Astrocyte of the cerebellum (primary cell): ENCODE measurements at regions not wholly inside any gene's neighbourhood (a gene's known extent, or its start where the extent isn't known, plus 50 kb on each side); places are given as distances from the start of the nearest gene placed in this dataset.

ENCODE experiments used
- DNase-seq: peaks from one replicate; pipeline ENCODE4 v3.0.0-alpha.2; 2011; ENCODE audit warnings: low read depth
- H3K4me3 ChIP-seq: 2 replicates; pipeline ENCODE4 v1.5.1; 2011; ENCODE audit warnings: mild to moderate bottlenecking, low read depth, low read length, moderate library complexity
- in situ Hi-C: cut with HindIII; loops from 2 replicates; pipeline ENCODE4 v1.10.0; 2017; ENCODE audit warnings: low sequenced_read_pairs
- TF ChIP-seq, protein P1 (sequence below): IDR thresholded peaks from 2 replicates; pipeline ENCODE4 v1.5.1; 2012; ENCODE audit warnings: low read length, low read depth, moderate library complexity, mild to moderate bottlenecking; ENCODE audit errors: missing control alignments

- DNase-seq: no peak
- TF ChIP-seq, protein P1, sequence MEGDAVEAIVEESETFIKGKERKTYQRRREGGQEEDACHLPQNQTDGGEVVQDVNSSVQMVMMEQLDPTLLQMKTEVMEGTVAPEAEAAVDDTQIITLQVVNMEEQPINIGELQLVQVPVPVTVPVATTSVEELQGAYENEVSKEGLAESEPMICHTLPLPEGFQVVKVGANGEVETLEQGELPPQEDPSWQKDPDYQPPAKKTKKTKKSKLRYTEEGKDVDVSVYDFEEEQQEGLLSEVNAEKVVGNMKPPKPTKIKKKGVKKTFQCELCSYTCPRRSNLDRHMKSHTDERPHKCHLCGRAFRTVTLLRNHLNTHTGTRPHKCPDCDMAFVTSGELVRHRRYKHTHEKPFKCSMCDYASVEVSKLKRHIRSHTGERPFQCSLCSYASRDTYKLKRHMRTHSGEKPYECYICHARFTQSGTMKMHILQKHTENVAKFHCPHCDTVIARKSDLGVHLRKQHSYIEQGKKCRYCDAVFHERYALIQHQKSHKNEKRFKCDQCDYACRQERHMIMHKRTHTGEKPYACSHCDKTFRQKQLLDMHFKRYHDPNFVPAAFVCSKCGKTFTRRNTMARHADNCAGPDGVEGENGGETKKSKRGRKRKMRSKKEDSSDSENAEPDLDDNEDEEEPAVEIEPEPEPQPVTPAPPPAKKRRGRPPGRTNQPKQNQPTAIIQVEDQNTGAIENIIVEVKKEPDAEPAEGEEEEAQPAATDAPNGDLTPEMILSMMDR: no peak
- in situ Hi-C loops: no loop called here
- no peak overlapping the region for H3K4me3 ChIP-seq
These were observed 438.7 kb downstream of the LRFN5 start for GRCh38 chr14:42045383-42045782.

DNA sequence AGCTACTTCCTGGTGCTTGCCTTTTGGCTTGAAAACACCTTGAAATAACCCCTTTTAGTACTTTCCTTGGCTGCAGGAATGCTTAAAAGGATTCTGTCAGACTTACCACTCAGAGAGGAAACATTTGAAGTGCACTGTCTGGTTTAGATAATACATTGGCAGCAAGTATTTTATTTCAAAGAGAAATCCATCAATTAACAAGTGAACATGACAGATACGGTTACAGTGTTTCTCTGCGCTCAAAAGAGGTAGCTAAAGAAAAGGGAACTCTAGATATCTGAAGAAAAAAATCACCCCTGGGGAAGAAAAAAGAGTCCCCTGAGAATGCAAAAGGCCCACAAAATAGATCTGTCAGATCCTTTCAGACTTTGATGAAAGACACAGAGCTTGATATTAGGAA lies 421.9 kb downstream of the LRFN5 start:
- TF ChIP-seq, protein P1: no peak
- in situ Hi-C loops: no loop called here
- no peak overlapping the region for H3K4me3 ChIP-seq

GRCh38 chr14:42027271-42027670 lies 420.6 kb downstream of the LRFN5 start:
- DNase-seq: no peak
- in situ Hi-C loops: no loop called here
- TF ChIP-seq, protein P1: no peak
- H3K4me3 ChIP-seq: no peak overlapping the region

More for the DNA sequence above, 421.9 kb downstream of the LRFN5 start:
- no peak for DNase-seq

GRCh38 chr14:42023452-42023851 lies 416.8 kb downstream of the LRFN5 start:
- in situ Hi-C loops: no loop called here
- TF ChIP-seq, protein P1: no peak
- no peak for DNase-seq
- H3K4me3 ChIP-seq: no peak overlapping the region

- no peak for DNase-seq
- TF ChIP-seq, protein P1: no peak
- H3K4me3 ChIP-seq: no peak overlapping the region
- in situ Hi-C loops: no loop called here
These were observed 407.6 kb downstream of the LRFN5 start for GRCh38 chr14:42014301-42014700.

DNA sequence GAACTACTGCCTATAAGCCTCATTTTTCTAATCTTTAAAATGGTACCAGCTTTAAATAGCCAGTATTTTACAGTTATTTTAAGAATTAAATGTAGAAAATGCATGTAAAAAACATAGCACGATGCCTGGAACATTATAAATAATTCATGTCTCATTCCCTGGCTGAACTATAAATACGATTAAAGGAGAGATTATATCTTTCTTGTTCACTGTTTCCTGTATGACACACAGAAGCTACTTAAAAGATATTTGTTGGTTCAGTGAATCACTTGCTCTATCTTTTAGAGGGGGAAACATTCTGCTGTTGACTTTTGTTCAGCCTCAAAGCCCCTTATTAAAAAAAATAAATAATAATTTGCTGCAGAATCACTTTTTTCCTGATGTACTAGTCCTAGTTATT lies 406.9 kb downstream of the LRFN5 start:
- in situ Hi-C loops: no loop called here

More for the DNA sequence above, 406.9 kb downstream of the LRFN5 start:
- DNase-seq: no peak
- TF ChIP-seq, protein P1: no peak
- no peak overlapping the region for H3K4me3 ChIP-seq
